GDM1 (cell line): ENCODE measurements at regions not wholly inside any gene's neighbourhood (a gene's known extent, or its start where the extent isn't known, plus 50 kb on each side); places are given as distances from the start of the nearest gene placed in this dataset.

Experiments
- DNase-seq: peaks from one replicate; lab custom pipeline; 2025; lab: John Stamatoyannopoulos, UW

DNA sequence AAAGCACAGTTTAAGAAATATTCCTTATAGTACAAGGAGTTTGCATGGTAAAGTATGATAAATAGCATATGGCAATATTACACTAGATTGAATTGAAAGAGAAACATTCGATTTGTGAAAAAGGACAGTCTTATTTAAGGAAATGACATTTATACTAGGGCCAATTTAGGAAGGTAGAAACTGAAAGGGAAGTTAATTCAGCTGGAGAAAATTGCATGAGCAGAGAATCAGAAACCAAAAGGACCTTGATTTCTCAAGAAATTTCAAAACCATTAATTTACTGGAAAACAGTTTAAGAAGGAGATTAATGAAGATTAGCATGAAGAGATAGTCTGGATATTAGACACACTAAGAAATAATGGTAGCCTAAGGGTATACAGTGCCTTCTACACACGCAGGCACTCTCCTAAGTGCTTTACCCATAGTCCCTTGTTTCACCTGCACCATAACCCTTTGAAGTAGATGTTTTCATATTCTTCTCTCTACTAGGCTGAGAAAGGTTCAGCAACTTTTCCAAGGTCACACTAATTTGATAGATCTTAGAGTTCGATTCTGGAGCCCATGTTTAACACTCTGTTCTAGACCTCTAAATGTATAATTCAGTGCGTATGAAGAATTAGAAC, 259.1 kb upstream of the SLIT2 start:
- no peak for DNase-seq

GRCh38 chr4:19987746-19988145, 264.0 kb upstream of the SLIT2 start:
- no peak for DNase-seq

DNA sequence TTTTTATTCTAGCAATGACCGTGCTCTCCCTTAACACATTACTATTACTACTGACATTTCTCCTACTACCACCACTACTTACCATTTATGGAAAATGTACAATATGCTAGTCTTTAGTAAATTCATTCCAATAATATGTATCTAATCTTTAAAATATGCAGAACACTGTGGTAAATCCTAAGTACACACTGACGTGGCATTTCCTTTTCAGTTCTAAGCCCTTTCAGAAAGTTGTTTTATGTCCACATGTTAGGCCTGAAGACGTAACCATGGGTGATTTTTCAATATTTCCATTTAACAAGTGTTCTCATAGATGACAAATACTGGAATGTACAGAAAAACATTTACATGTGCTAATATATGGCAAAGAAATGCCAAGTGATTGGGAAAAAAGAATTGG, 268.6 kb upstream of the SLIT2 start:
- no peak for DNase-seq

GRCh38 chr4:19982556-19982955, 269.1 kb upstream of the SLIT2 start:
- no peak for DNase-seq

- no peak for DNase-seq
Measured at GRCh38 chr4:19971829-19972228, 279.9 kb upstream of the SLIT2 start.

GRCh38 chr4:19969492-19969891, 282.2 kb upstream of the SLIT2 start:
- DNase-seq, result no peak

- DNase-seq, result no peak
Measured at GRCh38 chr4:19961091-19961490, 290.6 kb upstream of the SLIT2 start.

DNA sequence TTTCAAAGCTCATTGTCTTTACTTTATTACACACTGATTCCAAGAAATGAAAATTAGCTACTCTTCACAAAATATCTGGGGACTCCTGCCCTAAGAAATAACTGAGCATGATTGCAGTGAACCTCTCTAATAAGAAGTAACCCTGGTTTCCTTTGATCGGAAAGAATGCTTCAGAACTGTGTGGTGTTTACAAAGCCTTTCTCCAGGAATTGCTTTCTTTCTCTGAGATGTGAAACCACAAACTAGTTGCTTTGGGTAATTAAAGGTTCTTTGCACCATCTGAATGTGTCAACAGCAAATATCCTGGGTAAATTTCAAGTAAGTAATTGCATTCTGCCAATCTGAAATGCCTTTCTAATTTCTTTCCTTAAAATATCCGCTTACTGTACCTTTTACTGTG, 292.9 kb upstream of the SLIT2 start:
- DNase-seq, result no peak

DNA sequence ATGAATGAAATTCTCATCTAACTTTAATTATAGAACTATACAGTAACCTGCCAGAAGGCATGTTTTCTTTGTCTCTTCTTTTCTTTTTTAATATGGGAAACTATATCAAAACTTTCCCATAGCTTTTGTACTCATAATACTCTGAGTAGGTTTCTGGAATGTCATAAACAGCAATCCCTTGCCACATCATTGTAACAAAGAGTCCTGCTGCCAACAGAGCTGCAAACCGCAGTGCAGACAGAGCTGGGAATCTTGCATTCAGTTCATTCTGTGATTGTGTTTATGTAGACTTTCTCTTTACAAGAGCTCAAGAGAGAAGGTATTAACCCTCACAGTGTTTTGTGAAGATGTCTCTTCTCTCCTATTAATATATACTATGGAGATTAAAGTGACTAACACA, 304.4 kb upstream of the SLIT2 start:
- DNase-seq, result no peak

DNA sequence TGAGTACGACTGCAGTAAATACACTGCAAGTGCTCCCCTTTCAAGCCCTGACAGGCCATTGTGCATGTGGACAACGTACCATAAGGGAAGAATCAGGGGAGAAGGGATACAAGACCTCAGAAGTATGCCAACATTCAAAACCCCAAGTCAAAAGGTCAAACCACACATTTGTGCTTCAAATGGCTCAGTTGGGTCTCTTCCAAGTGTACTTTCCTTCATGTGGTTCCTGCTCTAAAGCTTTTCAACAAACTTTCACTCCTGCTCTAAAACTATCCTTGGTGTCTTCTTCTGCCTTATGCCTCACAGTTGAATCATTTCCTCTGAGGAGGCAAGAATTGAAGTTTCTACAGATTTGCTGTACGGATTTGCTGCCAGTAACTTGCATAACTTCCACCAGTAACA, 305.7 kb upstream of the SLIT2 start:
- DNase-seq, result no peak

- no peak for DNase-seq
Measured at GRCh38 chr4:19945501-19945900, 306.2 kb upstream of the SLIT2 start.

GRCh38 chr4:19944806-19945205, 306.9 kb upstream of the SLIT2 start:
- no peak for DNase-seq

- no peak for DNase-seq
Measured at GRCh38 chr4:19944251-19944650, 307.5 kb upstream of the SLIT2 start.

GRCh38 chr4:19941434-19941833, 310.3 kb upstream of the SLIT2 start:
- no peak for DNase-seq

DNA sequence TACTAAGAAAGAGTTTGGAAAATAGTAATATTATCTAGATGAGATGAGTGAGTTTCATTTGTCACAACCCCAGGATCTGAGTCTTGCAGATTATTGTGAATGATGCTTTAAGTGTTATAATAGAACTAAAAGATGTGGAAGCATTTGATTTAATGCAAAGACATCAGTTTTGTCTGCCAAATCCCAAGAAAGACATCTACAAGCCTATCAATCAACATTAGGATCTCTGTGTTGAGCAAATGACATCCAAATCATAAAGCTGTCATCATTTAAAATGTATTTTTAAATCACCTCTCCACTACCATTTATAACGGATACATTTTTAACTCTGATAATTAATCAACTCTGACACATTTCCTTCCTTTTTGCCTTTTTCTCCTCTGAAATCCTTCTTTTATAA, 310.8 kb upstream of the SLIT2 start:
- DNase-seq, result no peak

DNA sequence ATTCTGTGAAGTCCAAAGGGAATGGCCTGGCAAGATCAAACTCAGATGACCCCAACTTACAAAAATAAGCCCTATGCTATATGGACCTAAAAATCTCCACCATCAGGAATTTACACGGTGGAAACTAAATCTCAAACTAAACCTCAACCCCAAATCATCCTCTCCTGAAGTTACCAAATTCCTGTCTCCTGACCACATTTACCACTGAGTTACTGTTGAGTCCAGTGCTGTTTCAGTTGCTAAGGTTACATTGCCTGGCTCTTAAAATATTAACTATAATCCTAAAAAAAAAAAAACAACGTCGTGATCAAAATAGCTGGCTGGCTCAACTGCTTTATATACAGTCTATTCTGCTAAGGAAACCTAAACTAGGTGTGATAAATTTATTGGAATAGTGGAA, 315.2 kb upstream of the SLIT2 start:
- no peak for DNase-seq

- DNase-seq, result no peak
Measured at GRCh38 chr4:19930742-19931141, 321.0 kb upstream of the SLIT2 start.

- DNase-seq, result no peak
Measured at GRCh38 chr4:19927381-19927780, 324.3 kb upstream of the SLIT2 start.

DNA sequence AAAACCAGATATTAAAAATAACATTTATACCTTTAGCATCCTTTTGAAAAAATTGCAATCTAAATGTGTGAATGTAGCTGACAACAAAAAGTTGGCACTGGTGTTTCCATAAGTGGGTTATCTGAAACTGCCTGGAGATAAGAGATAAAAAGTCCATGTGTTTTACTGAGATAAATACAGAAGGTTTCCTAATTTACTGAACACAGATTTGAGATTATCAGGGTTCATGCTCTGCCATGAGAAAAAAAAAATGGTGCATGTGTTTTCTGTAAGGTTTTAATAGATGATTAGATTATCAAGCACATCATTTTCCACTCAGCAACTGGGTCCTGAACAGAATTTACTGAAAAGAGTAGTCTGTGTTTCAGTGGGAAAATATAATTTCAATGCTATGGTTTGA, 326.2 kb upstream of the SLIT2 start:
- no peak for DNase-seq

DNA sequence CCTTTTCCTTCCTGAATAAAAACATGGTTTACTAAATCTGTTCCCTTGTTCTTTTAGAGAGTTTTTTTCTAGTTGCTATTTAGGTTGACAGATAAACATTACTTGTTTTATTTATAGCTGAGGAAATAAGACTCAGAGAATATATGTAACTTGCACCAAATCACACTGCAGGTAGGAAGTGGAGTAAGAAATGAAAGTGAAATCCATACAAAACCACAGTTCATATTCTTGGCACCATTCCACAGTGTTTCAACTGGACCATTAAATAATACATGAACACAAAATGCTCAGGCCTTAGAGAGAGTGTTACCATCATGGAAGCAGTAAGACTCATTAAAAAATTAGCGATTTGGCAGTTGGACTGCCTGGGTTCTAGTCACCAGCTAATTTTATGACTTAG, 326.9 kb upstream of the SLIT2 start:
- no peak for DNase-seq

- DNase-seq, result no peak
Measured at GRCh38 chr4:19915276-19915675, 336.4 kb upstream of the SLIT2 start.

DNA sequence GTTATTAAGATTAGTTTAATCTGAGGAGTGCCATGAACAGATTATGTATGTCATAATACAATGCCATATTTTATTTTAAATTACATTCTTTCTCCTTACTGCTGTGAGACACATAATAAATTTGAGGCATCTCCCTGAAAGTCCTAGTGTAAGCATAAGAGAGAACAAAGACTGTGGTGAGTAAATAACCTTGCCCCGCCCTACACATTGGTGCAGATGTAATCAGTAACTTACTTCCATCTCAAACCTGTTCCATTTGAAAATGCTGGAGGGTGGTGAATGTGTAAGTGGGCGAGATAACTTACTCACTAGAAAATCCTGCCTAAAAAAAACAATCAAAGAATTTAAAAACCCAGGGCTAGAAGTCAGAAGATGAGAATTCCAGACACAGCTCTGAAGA, 338.1 kb upstream of the SLIT2 start:
- no peak for DNase-seq

DNA sequence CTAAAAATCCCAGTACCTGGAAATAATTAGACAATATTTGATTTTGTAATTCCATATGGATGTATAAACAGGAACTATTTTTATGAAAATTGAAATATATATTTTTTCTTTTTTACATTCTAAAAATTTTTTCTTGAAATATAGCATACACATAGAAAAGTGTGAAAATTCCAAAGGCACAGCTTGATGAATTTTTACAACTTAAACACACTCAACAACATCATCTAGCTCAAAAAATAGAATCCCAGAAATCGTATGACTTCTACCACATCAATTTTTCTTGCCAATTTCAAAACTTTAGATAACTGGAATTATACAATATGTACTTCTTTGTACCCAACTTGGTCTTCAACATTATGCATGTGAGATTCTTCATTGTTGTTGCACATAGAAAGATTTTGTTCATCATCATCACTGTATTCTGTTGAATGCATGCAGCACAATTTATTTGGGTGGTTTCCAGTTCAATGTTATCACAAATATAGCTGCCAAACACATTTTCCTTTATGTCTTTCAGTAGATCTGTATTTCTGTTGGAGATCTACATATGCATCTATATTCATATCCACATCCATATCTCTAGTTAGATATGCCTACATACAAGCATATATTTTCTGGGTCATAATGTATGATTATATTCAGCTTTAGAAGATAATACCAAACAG, 340.7 kb upstream of the SLIT2 start:
- DNase-seq, result no peak

DNA sequence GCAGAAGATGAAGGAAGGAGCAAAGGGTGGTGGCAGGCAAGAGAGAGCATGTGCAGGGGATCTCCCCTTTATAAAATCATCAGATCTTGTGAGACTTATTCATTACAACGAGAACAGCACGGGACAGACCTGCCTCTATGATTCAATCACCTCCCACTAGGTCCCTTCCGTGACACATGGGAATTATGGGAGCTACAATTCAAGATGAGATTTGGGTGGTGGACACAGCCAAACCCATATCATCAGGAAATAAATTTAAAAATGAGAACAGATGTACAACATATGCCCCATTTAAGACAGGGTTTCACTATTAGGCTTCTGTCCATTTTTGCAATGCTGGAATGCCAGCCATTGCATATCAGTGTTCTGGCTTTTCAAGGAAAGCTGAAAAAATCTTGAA, 346.7 kb upstream of the SLIT2 start:
- no peak for DNase-seq
